Keratinocyte (primary cell): ENCODE measurements at regions not wholly inside any gene's neighbourhood (a gene's known extent, or its start where the extent isn't known, plus 50 kb on each side); places are given as distances from the start of the nearest gene placed in this dataset.

Experiments used
- DNase-seq: peaks from one replicate; pipeline ENCODE4 v3.0.0-alpha.2; 2011; ENCODE audit warnings: low read depth, missing footprints, low spot score
- FAIRE-seq: peaks from 2 replicates; lab custom pipeline; 2011; peaks lifted over from hg19 to GRCh38; lab: Jason Lieb, UNC
- H2AFZ ChIP-seq: 2 replicates; pipeline ENCODE4 v1.6.0; 2012; ENCODE audit warnings: low read length, control low read depth, inconsistent platforms; ENCODE audit not compliant: control insufficient read depth
- H3K27ac ChIP-seq: 2 replicates; pipeline ENCODE4 v1.5.1; 2011; ENCODE audit warnings: low read length; ENCODE audit not compliant: control insufficient read depth, insufficient read depth
- H3K27me3 ChIP-seq: 3 replicates; pipeline ENCODE4 v1.6.0; 2011; ENCODE audit warnings: low read length; ENCODE audit not compliant: control insufficient read depth, insufficient read depth; ENCODE audit errors: extremely low read depth
- H3K36me3 ChIP-seq, 2 experiments: 2 replicates in 1 of 2; 3 replicates in 1 of 2; pipeline ENCODE4 v1.5.1; 2011; ENCODE audit warnings: low read length in 2 of 2, mild to moderate bottlenecking in 1 of 2; ENCODE audit not compliant: control insufficient read depth in 2 of 2, insufficient read depth in 2 of 2; ENCODE audit errors: extremely low read depth in 1 of 2
- H3K4me1 ChIP-seq: 3 replicates; pipeline ENCODE4 v1.5.1; 2011; ENCODE audit warnings: low read length; ENCODE audit not compliant: control insufficient read depth, insufficient read depth; ENCODE audit errors: extremely low read depth
- H3K4me2 ChIP-seq: 3 replicates; pipeline ENCODE4 v1.6.0; 2011; ENCODE audit warnings: low read depth, low read length; ENCODE audit not compliant: control insufficient read depth, insufficient read depth; ENCODE audit errors: extremely low read depth
- H3K4me3 ChIP-seq, 3 experiments: fragments of 200-600 bp in 1 of 3; sonication (generic) in 1 of 3; 2 replicates in 2 of 3; 3 replicates in 1 of 3; pipeline ENCODE4 v1.5.1; 2011 to 2016; ENCODE audit warnings: low read length in 3 of 3, mild to moderate bottlenecking in 3 of 3, control low read depth in 2 of 3, inconsistent platforms in 1 of 3, low read depth in 1 of 3, mixed read lengths in 1 of 3, mixed run types in 1 of 3, moderate library complexity in 1 of 3; ENCODE audit not compliant: control insufficient read depth in 2 of 3, insufficient read depth in 2 of 3; ENCODE audit errors: extremely low read depth in 1 of 3
- H3K79me2 ChIP-seq: 2 replicates; pipeline ENCODE4 v1.6.0; 2012; ENCODE audit warnings: low read length; ENCODE audit not compliant: control insufficient read depth, insufficient read depth
- H3K9ac ChIP-seq: 3 replicates; pipeline ENCODE4 v1.6.0; 2011; ENCODE audit warnings: low read length; ENCODE audit not compliant: control insufficient read depth, insufficient read depth; ENCODE audit errors: extremely low read depth
- H3K9me1 ChIP-seq: 3 replicates; pipeline ENCODE4 v1.6.0; 2011; ENCODE audit warnings: low read length; ENCODE audit not compliant: control insufficient read depth, insufficient read depth; ENCODE audit errors: extremely low read depth
- H3K9me3 ChIP-seq: 2 replicates; pipeline ENCODE4 v1.5.1; 2012; ENCODE audit warnings: low read depth, low read length; ENCODE audit not compliant: control insufficient read depth
- H4K20me1 ChIP-seq: 3 replicates; pipeline ENCODE4 v1.6.0; 2011; ENCODE audit warnings: low read length; ENCODE audit not compliant: control insufficient read depth, insufficient read depth; ENCODE audit errors: extremely low read depth
- CTCF ChIP-seq, 3 experiments: IDR thresholded peaks in 1 of 3; conservative IDR thresholded peaks in 1 of 3; optimal IDR thresholded peaks in 1 of 3; 2 replicates in 2 of 3; 3 replicates in 1 of 3; pipeline versions ENCODE3 to v1.5.1; 2011; ENCODE audit warnings: low read length in 3 of 3, mild to moderate bottlenecking in 3 of 3, moderate library complexity in 2 of 3, control low read depth in 1 of 3, inconsistent platforms in 1 of 3; ENCODE audit not compliant: insufficient read depth in 2 of 3; ENCODE audit errors: extremely low read depth in 1 of 3
- EZH2 ChIP-seq: IDR thresholded peaks from one replicate; pipeline ENCODE4 v1.6.1; 2012; ENCODE audit warnings: inconsistent platforms, mild to moderate bottlenecking, low read length, moderate library complexity
- dilution Hi-C: fragments of 300-500 bp; cut with MboI; formaldehyde crosslinking; loops from one replicate; pipeline ENCODE4 v1.7.0; 2020; ENCODE audit warnings: low sequenced_read_pairs; ENCODE audit not compliant: extremely low pct_ligation_motif_present

DNA sequence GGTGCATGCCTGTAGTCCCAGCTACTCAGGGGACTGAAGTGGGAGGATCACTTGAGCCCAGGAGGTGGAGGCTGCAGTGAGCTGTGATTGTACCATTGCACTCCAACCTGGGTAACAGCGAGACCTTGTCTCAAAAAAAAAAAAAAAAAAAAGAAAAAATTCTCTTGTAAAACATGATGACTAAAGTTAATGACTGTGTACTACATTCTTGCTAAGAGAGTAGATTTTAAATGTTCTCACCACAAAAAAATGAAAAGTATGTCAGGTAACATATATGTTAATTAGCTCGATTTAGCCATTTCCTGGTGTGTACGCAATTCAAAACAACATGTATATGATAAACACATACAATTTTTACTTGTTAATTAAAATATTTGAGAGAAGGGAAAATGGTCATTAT lies 480.7 kb upstream of the RGS6 start:
- dilution Hi-C loops = no loop called here
- Histone ChIP-seq H3K9ac (no peak overlapping the region), H3K4me2 (no peak overlapping the region), H3K9me1 (no peaks in the 10 kb centered on the region), H3K27me3 (no peaks in the 10 kb centered on the region), H3K4me3 (no peak overlapping the region), H3K27ac (no peak overlapping the region), H3K79me2 (peaks cover 14% of the 10 kb centered on the region), H3K4me1 (peaks cover 14% of the 10 kb centered on the region), H3K9me3 (no peaks in the 10 kb centered on the region), H2AFZ (no peak overlapping the region), H3K36me3 (no peaks in the 10 kb centered on the region), H4K20me1 (no peaks in the 10 kb centered on the region)
- TF ChIP-seq CTCF (optimal IDR thresholded peaks at IDR 0.05 in 1 of 3, IDR thresholded peaks at IDR 0.05 in 1 of 3, conservative IDR thresholded peaks at IDR 0.05 in 1 of 3; ENCODE audit: extremely low read depth in 1 of 3, insufficient read depth in 2 of 3, low read length in 3 of 3) (no peak), EZH2 (no peak)
- no peak for DNase-seq
- FAIRE-seq = no peak

DNA sequence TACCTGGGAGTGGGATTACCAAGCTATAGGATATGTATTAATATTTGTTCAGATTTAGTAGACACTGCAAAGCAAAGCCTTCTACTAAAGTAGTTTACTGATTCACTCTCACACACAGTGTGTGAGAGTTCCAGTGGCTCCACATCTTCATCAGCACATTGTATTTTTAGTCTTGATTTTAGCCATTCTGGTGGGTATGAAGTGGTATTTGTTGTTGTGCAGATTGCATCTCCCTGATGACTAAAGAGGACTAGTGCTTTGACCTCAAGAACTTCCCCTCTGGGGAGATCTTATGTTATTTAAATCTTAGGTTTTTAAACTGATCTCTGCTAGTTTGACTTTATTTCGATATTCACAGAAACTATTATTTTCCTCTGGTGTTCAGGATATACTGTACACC lies 479.7 kb upstream of the RGS6 start:
- Histone ChIP-seq H4K20me1 (no peaks in the 10 kb centered on the region), H3K79me2 (peaks cover 14% of the 10 kb centered on the region), H3K27ac (no peak overlapping the region), H3K9ac (no peak overlapping the region), H3K27me3 (no peaks in the 10 kb centered on the region), H3K36me3 (no peaks in the 10 kb centered on the region), H2AFZ (no peak overlapping the region), H3K4me3 (no peak overlapping the region), H3K9me1 (no peaks in the 10 kb centered on the region), H3K4me2 (no peak overlapping the region), H3K4me1 (peaks cover 14% of the 10 kb centered on the region), H3K9me3 (no peaks in the 10 kb centered on the region)
- DNase-seq (no peak), FAIRE-seq (no peak)
- dilution Hi-C loops = no loop called here
- no peak for TF ChIP-seq EZH2
- no peak for TF ChIP-seq CTCF (optimal IDR thresholded peaks at IDR 0.05 in 1 of 3, IDR thresholded peaks at IDR 0.05 in 1 of 3, conservative IDR thresholded peaks at IDR 0.05 in 1 of 3; ENCODE audit: extremely low read depth in 1 of 3, insufficient read depth in 2 of 3, low read length in 3 of 3)
